ENCODE measurements at regions not wholly inside any gene's neighbourhood (a gene's known extent, or its start where the extent isn't known, plus 50 kb on each side); places are given as distances from the start of the nearest gene placed in this dataset.
"Not testable (repeated sequence)": the region's sequence is repeated elsewhere in the genome, so short reads cannot be mapped to it uniquely, and the experiment has no call there.

- DNase-seq (no peak), ATAC-seq (no peak)
- Histone ChIP-seq H3K27ac (no peak overlapping the region), H3K4me1 (no peaks in the 10 kb centered on the region), H3K36me3 (replicated peaks in 1 of 2; ENCODE audit: insufficient read depth in 1 of 2, low read depth in 2 of 2) (no peaks in the 10 kb centered on the region), H3K9me3 (no peaks in the 10 kb centered on the region), H3K27me3 (no peaks in the 10 kb centered on the region), H3K4me3 (no peak overlapping the region)
- TF ChIP-seq POLR2A (IDR thresholded peaks at IDR 0.05) (no peak), CTCF (IDR thresholded peaks at IDR 0.05) (no peak)
- intact Hi-C loops (cut with DNase I) = no loop called here
- 85 to 86% methylated on average over 7 of the region's 7 CpGs for WGBS, 2 donors
Observed at GRCh38 chr2:34719206-34719605, 1120.1 kb upstream of the FAM98A start.

- no peaks in the 10 kb centered on the region for H3K36me3 ChIP-seq (replicated peaks in 1 of 2; ENCODE audit: insufficient read depth in 1 of 2, low read depth in 2 of 2)
- DNase-seq (peak in 3 of 4 donors; percentile 21 to 32 (median 28)), ATAC-seq (peak; percentile 95)
- intact Hi-C loops (cut with DNase I) = no loop called here
- WGBS, 2 donors = 25 to 33% methylated on average over 6 of the region's 6 CpGs
- H3K27ac ChIP-seq = peak overlapping the region; percentile 8 to 85 (median 80)
- H3K9me3 ChIP-seq = no peaks in the 10 kb centered on the region
- TF ChIP-seq CTCF (IDR thresholded peaks at IDR 0.05) (no peak), POLR2A (IDR thresholded peaks at IDR 0.05) (no peak)
- H3K4me3 ChIP-seq = no peak overlapping the region
- no peaks in the 10 kb centered on the region for H3K27me3 ChIP-seq
- peaks cover 16% of the 10 kb centered on the region for H3K4me1 ChIP-seq
Observed at GRCh38 chr2:34705551-34706247, 1106.6 kb upstream of the FAM98A start.

- TF ChIP-seq POLR2A (IDR thresholded peaks at IDR 0.05) = no peak
- Histone ChIP-seq H3K27me3 (no peaks in the 10 kb centered on the region), H3K4me3 (no peak overlapping the region), H3K9me3 (no peaks in the 10 kb centered on the region), H3K4me1 (peaks cover 16% of the 10 kb centered on the region), H3K27ac (peak overlapping the region in 1 of 4 donors; percentile 37), H3K36me3 (replicated peaks in 1 of 2; ENCODE audit: insufficient read depth in 1 of 2, low read depth in 2 of 2) (no peaks in the 10 kb centered on the region)
- no peak for ATAC-seq
- no peak for DNase-seq
- 14 to 16% methylated on average over 2 of the region's 2 CpGs for WGBS, 2 donors
- intact Hi-C loops (cut with DNase I) = no loop called here
Observed at GRCh38 chr2:34703292-34703691, 1104.2 kb upstream of the FAM98A start.

GRCh38 chr2:34702391-34702790 is 1103.3 kb upstream of the FAM98A start:
- DNase-seq; intact Hi-C loops (cut with DNase I); H3K27me3 ChIP-seq; H3K9me3 ChIP-seq; H3K36me3 ChIP-seq (replicated peaks in 1 of 2; ENCODE audit: insufficient read depth in 1 of 2, low read depth in 2 of 2); H3K4me3 ChIP-seq; ATAC-seq; H3K27ac ChIP-seq: not testable (repeated sequence)
- 81 to 87% methylated on average over 6 of the region's 6 CpGs for WGBS, 2 donors
- peaks cover 16% of the 10 kb centered on the region for H3K4me1 ChIP-seq

GRCh38 chr2:34677591-34677990 is 1078.5 kb upstream of the FAM98A start:
- H3K27me3 ChIP-seq; H3K9me3 ChIP-seq; ATAC-seq; intact Hi-C loops (cut with DNase I); H3K4me3 ChIP-seq; H3K4me1 ChIP-seq; DNase-seq; H3K36me3 ChIP-seq (replicated peaks in 1 of 2; ENCODE audit: insufficient read depth in 1 of 2, low read depth in 2 of 2): not testable (repeated sequence)
- WGBS, 2 donors = 84 to 85% methylated on average over 6 to 12 of the region's 12 CpGs
- peak overlapping the region; percentile 54 to 81 (median 64) for H3K27ac ChIP-seq

- intact Hi-C loops (cut with DNase I); ATAC-seq; H3K4me1 ChIP-seq; H3K36me3 ChIP-seq (replicated peaks in 1 of 2; ENCODE audit: insufficient read depth in 1 of 2, low read depth in 2 of 2); H3K4me3 ChIP-seq; H3K27me3 ChIP-seq; H3K9me3 ChIP-seq: not testable (repeated sequence)
- 35 to 39% methylated on average over 3 of the region's 3 CpGs for WGBS, 2 donors
- DNase-seq = peak in 3 of 4 donors; percentile 27 to 42 (median 37)
- TF ChIP-seq POLR2A (IDR thresholded peaks at IDR 0.05) = peak in 1 of 3 donors; percentile 33
- peak overlapping the region; percentile 54 to 81 (median 64) for H3K27ac ChIP-seq
Observed at GRCh38 chr2:34677119-34677531, 1078.0 kb upstream of the FAM98A start.

GRCh38 chr2:34670482-34670881 is 1071.4 kb upstream of the FAM98A start:
- Histone ChIP-seq H3K36me3 (replicated peaks in 1 of 2; ENCODE audit: insufficient read depth in 1 of 2, low read depth in 2 of 2) (no peaks in the 10 kb centered on the region), H3K27me3 (no peaks in the 10 kb centered on the region), H3K27ac (no peak overlapping the region), H3K9me3 (no peaks in the 10 kb centered on the region), H3K4me1 (no peaks in the 10 kb centered on the region), H3K4me3 (no peak overlapping the region)
- DNase-seq (no peak), ATAC-seq (no peak)
- 86 to 93% methylated on average over 3 of the region's 3 CpGs for WGBS, 2 donors
- TF ChIP-seq CTCF (IDR thresholded peaks at IDR 0.05) (no peak), POLR2A (IDR thresholded peaks at IDR 0.05) (no peak)
- intact Hi-C loops (cut with DNase I) = no loop called here
